HFF-Myc (cell line): ENCODE measurements at regions not wholly inside any gene's neighbourhood (a gene's known extent, or its start where the extent isn't known, plus 50 kb on each side); places are given as distances from the start of the nearest gene placed in this dataset.

ENCODE experiments used
- DNase-seq: peaks from one replicate; pipeline ENCODE4 v3.0.0-alpha.2; 2011; ENCODE audit warnings: low read depth; ENCODE audit errors: extremely low read depth
- H3K4me3 ChIP-seq: replicated peaks from 2 replicates; pipeline ENCODE4 v1.5.1; 2011; ENCODE audit warnings: low read depth, mild to moderate bottlenecking, control low read depth, low read length
- TF ChIP-seq, protein P1 (sequence below): IDR thresholded peaks from 2 replicates; pipeline ENCODE4 v1.5.1; 2012; ENCODE audit warnings: mild to moderate bottlenecking, low read depth, low read length, control low read depth; ENCODE audit errors: missing control alignments

DNA sequence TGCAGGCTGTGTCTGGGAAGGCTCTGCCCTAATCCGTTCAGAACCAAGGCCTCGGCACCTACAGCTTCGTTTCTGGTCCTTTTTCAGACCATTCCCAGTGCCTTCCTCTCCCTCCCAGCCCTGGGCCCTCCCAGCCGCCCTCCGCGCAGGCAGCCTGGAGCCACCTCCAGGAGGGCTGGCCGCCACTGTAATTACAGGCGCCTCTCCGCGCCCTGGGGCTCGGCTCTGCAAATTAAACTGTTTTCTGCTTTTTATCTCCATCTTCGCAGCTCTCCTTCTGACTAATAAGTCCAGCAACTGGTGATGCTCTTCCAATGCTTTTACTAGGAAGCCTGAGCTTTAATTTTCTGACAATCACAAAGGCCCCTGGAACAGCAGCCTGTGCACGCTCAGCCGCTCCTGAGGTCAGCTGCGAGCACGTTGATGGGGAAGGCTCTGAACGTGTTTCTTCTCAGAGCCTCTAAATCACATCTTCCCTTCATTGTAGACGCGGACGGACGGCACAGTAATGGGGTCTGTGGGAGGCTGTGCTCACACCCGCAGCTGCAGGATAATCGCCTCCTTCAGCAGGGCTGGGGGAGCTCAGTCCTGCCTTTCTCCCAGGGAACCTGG, 194.6 kb downstream of the DLL1 start:
- DNase-seq, result no peak
- no peak overlapping the region for H3K4me3 ChIP-seq
- TF ChIP-seq, protein P1, sequence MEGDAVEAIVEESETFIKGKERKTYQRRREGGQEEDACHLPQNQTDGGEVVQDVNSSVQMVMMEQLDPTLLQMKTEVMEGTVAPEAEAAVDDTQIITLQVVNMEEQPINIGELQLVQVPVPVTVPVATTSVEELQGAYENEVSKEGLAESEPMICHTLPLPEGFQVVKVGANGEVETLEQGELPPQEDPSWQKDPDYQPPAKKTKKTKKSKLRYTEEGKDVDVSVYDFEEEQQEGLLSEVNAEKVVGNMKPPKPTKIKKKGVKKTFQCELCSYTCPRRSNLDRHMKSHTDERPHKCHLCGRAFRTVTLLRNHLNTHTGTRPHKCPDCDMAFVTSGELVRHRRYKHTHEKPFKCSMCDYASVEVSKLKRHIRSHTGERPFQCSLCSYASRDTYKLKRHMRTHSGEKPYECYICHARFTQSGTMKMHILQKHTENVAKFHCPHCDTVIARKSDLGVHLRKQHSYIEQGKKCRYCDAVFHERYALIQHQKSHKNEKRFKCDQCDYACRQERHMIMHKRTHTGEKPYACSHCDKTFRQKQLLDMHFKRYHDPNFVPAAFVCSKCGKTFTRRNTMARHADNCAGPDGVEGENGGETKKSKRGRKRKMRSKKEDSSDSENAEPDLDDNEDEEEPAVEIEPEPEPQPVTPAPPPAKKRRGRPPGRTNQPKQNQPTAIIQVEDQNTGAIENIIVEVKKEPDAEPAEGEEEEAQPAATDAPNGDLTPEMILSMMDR, result no peak

DNA sequence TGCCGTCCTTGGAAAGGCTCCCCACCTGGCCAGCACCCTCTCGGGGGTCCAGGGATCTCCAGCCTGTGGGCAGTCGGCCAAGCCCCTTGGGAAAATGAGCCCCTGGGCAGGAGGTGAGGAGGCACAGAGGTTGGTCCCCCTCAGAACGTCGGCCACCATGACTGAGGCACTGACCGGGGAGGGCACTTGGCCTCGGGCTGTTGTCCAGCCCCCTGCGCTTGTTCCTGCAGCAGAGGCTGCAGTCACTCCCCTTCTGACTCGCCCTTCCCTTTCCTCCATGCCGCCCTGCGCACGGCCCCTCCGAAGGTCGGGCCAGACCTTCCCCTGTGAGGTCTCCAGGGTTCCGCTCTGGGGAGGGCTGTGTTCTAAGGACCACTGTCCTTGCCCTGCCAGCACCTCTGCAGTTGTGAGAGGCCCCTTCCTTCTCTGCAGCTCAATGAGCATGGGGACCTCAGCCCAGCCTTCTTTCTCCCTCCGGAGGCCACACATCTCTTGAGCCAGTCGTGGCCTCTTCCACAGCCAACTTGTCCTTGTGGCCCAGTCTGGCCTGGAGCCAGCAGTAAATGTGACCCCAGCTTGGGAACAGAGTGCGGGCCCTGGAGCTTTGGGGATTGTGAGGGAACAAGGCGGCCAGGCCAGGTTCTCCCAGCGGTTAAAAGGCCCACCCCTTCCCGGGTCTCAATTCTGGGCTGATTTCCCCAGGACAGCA, 195.5 kb downstream of the DLL1 start:
- no peak overlapping the region for H3K4me3 ChIP-seq
- TF ChIP-seq, protein P1, result no peak
- no peak for DNase-seq

- H3K4me3 ChIP-seq, result no peak overlapping the region
- DNase-seq, result no peak
- TF ChIP-seq, protein P1, result no peak
These were observed 196.1 kb downstream of the DLL1 start for GRCh38 chr6:170094686-170095272.

DNA sequence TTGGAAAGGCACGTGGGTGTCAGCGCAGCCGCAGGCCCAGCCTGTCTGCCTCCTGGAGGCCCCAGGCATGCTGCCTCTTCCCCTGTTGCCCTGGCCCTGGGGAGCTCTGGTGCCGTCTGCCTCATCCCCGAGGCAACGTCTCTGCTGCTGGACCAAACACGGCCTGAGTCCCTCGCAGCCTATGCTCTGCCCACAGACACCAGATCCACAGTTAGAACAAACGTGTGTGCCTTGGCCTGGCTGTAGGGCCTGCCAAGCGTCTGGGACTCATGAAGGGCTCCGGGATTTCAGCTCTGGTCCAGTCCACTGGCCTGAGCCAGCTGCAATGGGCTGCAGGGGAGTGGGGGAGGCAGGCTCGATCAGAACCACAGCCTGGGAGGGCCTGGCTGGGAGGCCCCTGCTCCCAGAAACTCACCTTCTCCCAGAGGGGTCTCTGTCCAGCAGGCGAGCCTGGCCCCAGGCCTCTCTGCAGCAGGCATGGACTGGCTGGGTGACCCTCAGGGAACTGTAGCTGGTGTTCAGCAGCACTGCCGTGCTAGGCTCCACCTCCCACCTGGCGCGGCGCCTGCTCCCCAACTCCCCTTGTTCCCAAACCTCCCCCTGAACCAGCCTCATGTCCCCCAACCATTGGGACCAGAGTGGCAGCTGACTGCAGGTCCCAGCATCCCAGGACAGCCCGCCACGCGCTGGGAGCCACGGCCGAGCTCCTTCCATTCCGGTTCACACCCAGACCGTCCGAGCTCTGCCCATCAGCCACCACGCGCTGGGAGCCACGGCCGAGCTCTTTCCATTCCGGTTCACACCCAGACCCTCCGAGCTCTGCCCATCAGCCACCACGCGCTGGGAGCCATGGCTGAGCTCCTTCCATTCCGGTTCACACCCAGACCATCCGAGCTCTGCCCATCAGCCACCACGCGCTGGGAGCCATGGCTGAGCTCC, 197.0 kb downstream of the DLL1 start:
- no peak for DNase-seq
- TF ChIP-seq, protein P1, result no peak
- H3K4me3 ChIP-seq, result no peak overlapping the region

- DNase-seq, result no peak
- TF ChIP-seq, protein P1, result no peak
- no peak overlapping the region for H3K4me3 ChIP-seq
These were observed 197.6 kb downstream of the DLL1 start for GRCh38 chr6:170093276-170093657.

GRCh38 chr6:170092826-170093225, 198.1 kb downstream of the DLL1 start:
- TF ChIP-seq, protein P1, result no peak
- DNase-seq, result no peak
- H3K4me3 ChIP-seq, result no peak overlapping the region
